ENCODE measurements at regions not wholly inside any gene's neighbourhood (a gene's known extent, or its start where the extent isn't known, plus 50 kb on each side); places are given as distances from the start of the nearest gene placed in this dataset.

DNA sequence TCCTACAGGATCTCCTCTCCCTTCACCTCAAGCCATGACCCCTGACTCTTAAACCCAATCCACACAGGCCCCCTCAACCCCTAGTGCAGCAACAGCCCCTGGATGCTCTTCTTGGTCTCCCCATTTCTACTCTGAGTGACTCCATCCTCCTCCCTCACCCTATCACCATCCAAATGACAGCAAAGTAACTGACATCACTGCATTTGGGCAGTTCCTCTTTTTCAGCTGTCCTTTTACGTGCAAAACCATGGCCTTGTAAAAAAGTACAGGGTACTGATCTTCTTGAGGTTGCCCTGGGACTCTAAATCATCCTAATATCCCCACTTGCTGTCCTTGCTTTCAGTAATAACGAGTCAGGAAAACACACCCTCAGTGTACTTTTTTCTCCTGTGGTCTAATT is 454.9 kb downstream of the ADRA2A start:
- no peak overlapping the region for H3K4me3 ChIP-seq (ENCODE audit: low read depth, low read length)
- TF ChIP-seq, protein P1, sequence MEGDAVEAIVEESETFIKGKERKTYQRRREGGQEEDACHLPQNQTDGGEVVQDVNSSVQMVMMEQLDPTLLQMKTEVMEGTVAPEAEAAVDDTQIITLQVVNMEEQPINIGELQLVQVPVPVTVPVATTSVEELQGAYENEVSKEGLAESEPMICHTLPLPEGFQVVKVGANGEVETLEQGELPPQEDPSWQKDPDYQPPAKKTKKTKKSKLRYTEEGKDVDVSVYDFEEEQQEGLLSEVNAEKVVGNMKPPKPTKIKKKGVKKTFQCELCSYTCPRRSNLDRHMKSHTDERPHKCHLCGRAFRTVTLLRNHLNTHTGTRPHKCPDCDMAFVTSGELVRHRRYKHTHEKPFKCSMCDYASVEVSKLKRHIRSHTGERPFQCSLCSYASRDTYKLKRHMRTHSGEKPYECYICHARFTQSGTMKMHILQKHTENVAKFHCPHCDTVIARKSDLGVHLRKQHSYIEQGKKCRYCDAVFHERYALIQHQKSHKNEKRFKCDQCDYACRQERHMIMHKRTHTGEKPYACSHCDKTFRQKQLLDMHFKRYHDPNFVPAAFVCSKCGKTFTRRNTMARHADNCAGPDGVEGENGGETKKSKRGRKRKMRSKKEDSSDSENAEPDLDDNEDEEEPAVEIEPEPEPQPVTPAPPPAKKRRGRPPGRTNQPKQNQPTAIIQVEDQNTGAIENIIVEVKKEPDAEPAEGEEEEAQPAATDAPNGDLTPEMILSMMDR (IDR thresholded peaks at IDR 0.05; ENCODE audit: low read depth, low read length, missing control alignments): no peak
- DNase-seq (ENCODE audit: low read depth): no peak

GRCh38 chr10:111532139-111532538 is 455.3 kb downstream of the ADRA2A start:
- TF ChIP-seq, protein P1 (IDR thresholded peaks at IDR 0.05; ENCODE audit: low read depth, low read length, missing control alignments): no peak
- no peak overlapping the region for H3K4me3 ChIP-seq (ENCODE audit: low read depth, low read length)
- no peak for DNase-seq (ENCODE audit: low read depth)

- TF ChIP-seq, protein P1 (IDR thresholded peaks at IDR 0.05; ENCODE audit: low read depth, low read length, missing control alignments): no peak
- DNase-seq (ENCODE audit: low read depth): no peak
- no peak overlapping the region for H3K4me3 ChIP-seq (ENCODE audit: low read depth, low read length)
Measured at GRCh38 chr10:111539246-111539645, 462.4 kb downstream of the ADRA2A start.

GRCh38 chr10:111543854-111544253 is 467.0 kb downstream of the ADRA2A start:
- TF ChIP-seq, protein P1 (IDR thresholded peaks at IDR 0.05; ENCODE audit: low read depth, low read length, missing control alignments): no peak
- H3K4me3 ChIP-seq (ENCODE audit: low read depth, low read length): no peak overlapping the region
- no peak for DNase-seq (ENCODE audit: low read depth)

DNA sequence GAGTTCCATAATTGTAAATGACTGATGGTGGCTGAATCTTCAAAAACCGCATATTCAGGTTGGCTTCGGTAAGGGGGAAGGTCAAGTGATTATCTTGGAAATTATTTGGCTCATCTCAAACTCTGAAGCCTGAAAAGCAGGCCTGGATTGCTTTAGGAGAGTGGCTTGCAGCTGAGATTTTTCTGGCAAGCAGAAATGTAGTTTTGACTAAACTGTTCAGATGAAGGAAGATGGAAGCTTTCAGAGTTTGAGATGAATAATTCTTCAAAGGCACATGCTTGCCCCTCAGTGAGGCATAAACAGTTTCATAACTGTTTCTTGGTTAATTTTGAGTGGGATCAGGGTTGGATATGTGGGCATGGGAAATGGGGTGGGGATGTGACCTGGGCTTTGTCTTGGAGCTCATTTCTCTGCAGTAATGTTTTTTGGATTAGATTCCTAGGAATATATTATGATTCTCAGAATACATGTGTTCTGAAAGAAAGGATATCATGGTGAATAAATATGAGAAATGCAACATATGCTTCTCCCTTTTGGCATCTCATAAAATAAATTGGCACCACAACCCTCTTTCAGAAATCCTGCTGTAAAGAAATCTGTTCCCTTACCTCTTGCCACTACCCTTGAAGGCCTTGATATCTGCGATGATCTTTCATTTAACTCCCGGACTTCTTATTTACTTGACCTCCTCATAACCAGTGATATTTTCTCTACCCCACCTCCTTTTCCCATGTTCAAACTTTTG is 469.2 kb downstream of the ADRA2A start:
- no peak overlapping the region for H3K4me3 ChIP-seq (ENCODE audit: low read depth, low read length)
- TF ChIP-seq, protein P1 (IDR thresholded peaks at IDR 0.05; ENCODE audit: low read depth, low read length, missing control alignments): no peak
- DNase-seq (ENCODE audit: low read depth): no peak

- DNase-seq (ENCODE audit: low read depth): no peak
- H3K4me3 ChIP-seq (ENCODE audit: low read depth, low read length): no peak overlapping the region
- TF ChIP-seq, protein P1 (IDR thresholded peaks at IDR 0.05; ENCODE audit: low read depth, low read length, missing control alignments): no peak
Measured at GRCh38 chr10:111548084-111548726, 471.4 kb downstream of the ADRA2A start.

Measured in GM12864 (cell line).